Fibroblast of pulmonary artery (primary cell): ENCODE measurements at regions not wholly inside any gene's neighbourhood (a gene's known extent, or its start where the extent isn't known, plus 50 kb on each side); places are given as distances from the start of the nearest gene placed in this dataset.
"Not testable (repeated sequence)": the region's sequence is repeated elsewhere in the genome, so short reads cannot be mapped to it uniquely, and the experiment has no call there.

ENCODE experiments used
- DNase-seq: peaks from one replicate; pipeline ENCODE4 v3.0.0-alpha.2; 2010; ENCODE audit warnings: low read depth
- H3K4me3 ChIP-seq: replicated peaks from 2 replicates; pipeline ENCODE4 v1.5.1; 2011; ENCODE audit warnings: low read depth, mild to moderate bottlenecking, control low read depth, low read length, moderate library complexity
- CTCF ChIP-seq: IDR thresholded peaks from 2 replicates; pipeline ENCODE4 v1.5.1; 2011; ENCODE audit warnings: mild to moderate bottlenecking, control low read depth, low read length, inconsistent platforms; ENCODE audit errors: missing control alignments

GRCh38 chr13:55571237-55571867 lies 1569.4 kb upstream of the PRR20A start:
- TF ChIP-seq CTCF: no peak
- no peak for DNase-seq
- no peak overlapping the region for H3K4me3 ChIP-seq

- H3K4me3 ChIP-seq: no peak overlapping the region
- TF ChIP-seq CTCF: no peak
- no peak for DNase-seq
These were observed 1568.3 kb upstream of the PRR20A start for GRCh38 chr13:55572408-55572807.

- no peak overlapping the region for H3K4me3 ChIP-seq
- no peak for TF ChIP-seq CTCF
- no peak for DNase-seq
These were observed 1567.9 kb upstream of the PRR20A start for GRCh38 chr13:55572862-55573261.

GRCh38 chr13:55573565-55573964 lies 1567.2 kb upstream of the PRR20A start:
- no peak for TF ChIP-seq CTCF
- H3K4me3 ChIP-seq: no peak overlapping the region
- DNase-seq: no peak

GRCh38 chr13:55576389-55576788 lies 1564.3 kb upstream of the PRR20A start:
- no peak for TF ChIP-seq CTCF
- DNase-seq: no peak
- H3K4me3 ChIP-seq: no peak overlapping the region

GRCh38 chr13:55577082-55577846 lies 1563.5 kb upstream of the PRR20A start:
- TF ChIP-seq CTCF: no peak
- DNase-seq: no peak
- no peak overlapping the region for H3K4me3 ChIP-seq

- no peak for TF ChIP-seq CTCF
- DNase-seq: no peak
- no peak overlapping the region for H3K4me3 ChIP-seq
These were observed 1562.9 kb upstream of the PRR20A start for GRCh38 chr13:55577847-55578210.

GRCh38 chr13:55582294-55582693 lies 1558.4 kb upstream of the PRR20A start:
- not testable (repeated sequence) for DNase-seq

More at GRCh38 chr13:55582294-55582693, 1558.4 kb upstream of the PRR20A start:
- H3K4me3 ChIP-seq: not testable (repeated sequence)
